B cell (primary cell): ENCODE measurements at regions not wholly inside any gene's neighbourhood (a gene's known extent, or its start where the extent isn't known, plus 50 kb on each side); places are given as distances from the start of the nearest gene placed in this dataset.

Source experiments
- ATAC-seq: fragments of 200-7000 bp; cut with Tn5 transposase; one replicate; pipeline ENCODE4 v1.10.0; 2021; ENCODE audit warnings: low read depth, mild to moderate bottlenecking, moderate number of reproducible peaks, moderate library complexity
- CTCF ChIA-PET: fragments of 350-600 bp; sonication (Branson Sonifier 250); formaldehyde crosslinking; loops from one replicate; lab custom pipeline; 2021; ENCODE audit warnings: antibody characterized with exemption, inconsistent platforms; lab: Charles Lee
- POLR2A ChIA-PET: fragments of 350-600 bp; sonication (Branson Sonifier 250); formaldehyde crosslinking; loops from one replicate; lab custom pipeline; 2021; ENCODE audit warnings: antibody characterized with exemption; lab: Charles Lee
- DNase-seq: peaks from one replicate; pipeline ENCODE4 v3.0.0; 2013
- H2AFZ ChIP-seq: 2 replicates; pipeline ENCODE4 v1.6.1; 2012; ENCODE audit warnings: mild to moderate bottlenecking, low read depth, low read length; ENCODE audit not compliant: insufficient read depth, poor library complexity, severe bottlenecking
- H3K27ac ChIP-seq, 2 donors: 1 replicate in 1 of 2; 2 replicates in 1 of 2; pipeline ENCODE4 v1.5.1; 2012 to 2013; ENCODE audit warnings: low read length in 2 of 2, mild to moderate bottlenecking in 2 of 2, moderate library complexity in 1 of 2
- H3K27me3 ChIP-seq, 4 experiments: fragments of 200-600 bp in 1 of 4; sonication (generic) in 1 of 4; replicated peaks in 1 of 4; 1 replicate in 2 of 4; 2 replicates in 2 of 4; pipeline versions ENCODE4 v1.6.1 to v1.7.0; 2013 to 2016; ENCODE audit warnings: low read length in 3 of 4, mild to moderate bottlenecking in 2 of 4, mixed read lengths in 1 of 4, moderate library complexity in 1 of 4; ENCODE audit not compliant: insufficient read depth in 4 of 4, control insufficient read depth in 3 of 4; ENCODE audit errors: control extremely low read depth in 1 of 4
- H3K36me3 ChIP-seq, 2 experiments: replicated peaks in 1 of 2; 1 replicate in 1 of 2; 2 replicates in 1 of 2; pipeline versions ENCODE4 v1.6.1 to v1.7.1; 2013; ENCODE audit warnings: low read length in 1 of 2; ENCODE audit not compliant: insufficient read depth in 2 of 2, control insufficient read depth in 1 of 2; ENCODE audit errors: control extremely low read depth in 1 of 2, extremely low read depth in 1 of 2
- H3K4me1 ChIP-seq, 2 donors: fragments of 200-600 bp in 1 of 2; sonication (generic) in 1 of 2; 1 replicate in 1 of 2; 2 replicates in 1 of 2; pipeline versions ENCODE4 v1.5.1 to v1.6.1; 2013 to 2017; ENCODE audit warnings: low read length in 2 of 2; ENCODE audit not compliant: control insufficient read depth in 2 of 2, insufficient read depth in 2 of 2
- H3K4me2 ChIP-seq: replicated peaks from 2 replicates; pipeline ENCODE3; 2012; ENCODE audit warnings: mild to moderate bottlenecking, low read depth, low read length; ENCODE audit not compliant: poor library complexity, severe bottlenecking
- H3K4me3 ChIP-seq, 5 experiments: fragments of 200-600 bp in 1 of 5; sonication (generic) in 1 of 5; 1 replicate in 3 of 5; 2 replicates in 2 of 5; pipeline versions ENCODE4 v1.5.1 to v1.7.0; 2011 to 2016; ENCODE audit warnings: low read length in 4 of 5, mild to moderate bottlenecking in 4 of 5, low read depth in 2 of 5, control low read depth in 1 of 5, moderate library complexity in 1 of 5; ENCODE audit not compliant: insufficient read depth in 1 of 5; ENCODE audit errors: control extremely low read depth in 1 of 5, extremely low read depth in 1 of 5
- H3K79me2 ChIP-seq: fragments of 200-600 bp; sonication (generic); one replicate; pipeline ENCODE4 v1.6.0; 2016; ENCODE audit warnings: low read length; ENCODE audit not compliant: control insufficient read depth, insufficient read depth
- H3K9ac ChIP-seq: fragments of 200-600 bp; sonication (generic); 2 replicates; pipeline ENCODE4 v1.6.1; 2017; ENCODE audit warnings: mild to moderate bottlenecking, low read length, moderate library complexity
- H3K9me3 ChIP-seq, 3 donors: one replicate each; pipeline versions ENCODE4 v1.6.1 to v1.7.1; 2013; ENCODE audit warnings: low read length in 2 of 3; ENCODE audit not compliant: control insufficient read depth in 2 of 3, insufficient read depth in 1 of 3; ENCODE audit errors: control extremely low read depth in 1 of 3
- H4K20me1 ChIP-seq: 2 replicates; pipeline ENCODE4 v1.6.0; 2012; ENCODE audit warnings: mild to moderate bottlenecking, low read length; ENCODE audit not compliant: insufficient read depth, control insufficient read depth, poor library complexity, severe bottlenecking
- H3K27ac Mint-ChIP-seq: one replicate; pipeline ENCODE4 v1.8.0; 2021; ENCODE audit warnings: mixed read lengths
- H3K27me3 Mint-ChIP-seq: one replicate; pipeline ENCODE4 v1.8.0; 2021; ENCODE audit warnings: mixed read lengths
- H3K4me1 Mint-ChIP-seq: one replicate; pipeline ENCODE4 v1.8.0; 2021; ENCODE audit warnings: mixed read lengths
- H3K4me3 Mint-ChIP-seq: one replicate; pipeline ENCODE4 v1.8.0; 2021; ENCODE audit warnings: mixed read lengths
- H3K9me3 Mint-ChIP-seq: one replicate; pipeline ENCODE4 v1.8.0; 2022; ENCODE audit warnings: mixed read lengths; ENCODE audit not compliant: insufficient read depth
- EZH2 ChIP-seq: IDR thresholded peaks from 2 replicates; pipeline ENCODE4 v1.6.1; 2012; ENCODE audit warnings: borderline replicate concordance, low read depth, mild to moderate bottlenecking, moderate library complexity, low read length; ENCODE audit not compliant: insufficient read depth, poor library complexity, severe bottlenecking
- WGBS: methylation state at CpG from one replicate; pipeline ENCODE4 v1.1.5; 2013; ENCODE audit warnings: missing lambda C conversion rate; ENCODE audit not compliant: insufficient coverage; 5-methylcytosine and 5-hydroxymethylcytosine counted together
- intact Hi-C: fragments of 100-400 bp; cut with micrococcal nuclease; formaldehyde crosslinking; loops from one replicate; pipeline ENCODE4 v1.10.0; 2022
- TF ChIP-seq, protein P1 (sequence below): fragments of 200-600 bp; IDR thresholded peaks from one replicate; pipeline ENCODE4 v1.8.0; 2022; ENCODE audit warnings: antibody characterized with exemption, mild to moderate bottlenecking

DNA sequence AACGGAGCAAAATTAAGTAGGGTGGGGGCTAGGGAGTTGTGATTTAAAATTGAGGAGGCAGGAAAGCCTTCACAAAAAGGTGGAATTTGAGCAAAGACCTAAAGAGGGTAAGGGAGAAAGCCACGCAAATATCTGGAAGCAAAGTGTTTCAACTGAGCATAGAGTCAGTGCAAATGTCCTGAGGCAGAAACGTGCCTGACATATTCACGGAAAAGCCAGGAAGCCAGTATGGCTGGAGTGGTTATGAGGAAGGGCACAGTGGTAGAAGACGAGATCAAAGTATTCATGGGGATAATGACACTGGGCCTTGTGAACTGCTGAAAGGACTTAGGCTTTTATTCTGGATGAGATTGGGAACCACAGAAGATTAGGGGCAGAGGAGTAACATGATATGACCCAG lies 268.4 kb downstream of the MAN2A1 start:
- H3K4me3 Mint-ChIP-seq = no peak overlapping the region
- Histone ChIP-seq H3K27me3 (no peaks in the 10 kb centered on the region), H3K27ac (no peak overlapping the region), H4K20me1 (no peaks in the 10 kb centered on the region), H2AFZ (no peak overlapping the region), H3K9ac (no peak overlapping the region), H3K4me2 (no peak overlapping the region), H3K4me1 (no peaks in the 10 kb centered on the region), H3K4me3 (no peak overlapping the region), H3K9me3 (no peaks in the 10 kb centered on the region), H3K36me3 (no peaks in the 10 kb centered on the region), H3K79me2 (no peaks in the 10 kb centered on the region)
- TF ChIP-seq, protein P1, sequence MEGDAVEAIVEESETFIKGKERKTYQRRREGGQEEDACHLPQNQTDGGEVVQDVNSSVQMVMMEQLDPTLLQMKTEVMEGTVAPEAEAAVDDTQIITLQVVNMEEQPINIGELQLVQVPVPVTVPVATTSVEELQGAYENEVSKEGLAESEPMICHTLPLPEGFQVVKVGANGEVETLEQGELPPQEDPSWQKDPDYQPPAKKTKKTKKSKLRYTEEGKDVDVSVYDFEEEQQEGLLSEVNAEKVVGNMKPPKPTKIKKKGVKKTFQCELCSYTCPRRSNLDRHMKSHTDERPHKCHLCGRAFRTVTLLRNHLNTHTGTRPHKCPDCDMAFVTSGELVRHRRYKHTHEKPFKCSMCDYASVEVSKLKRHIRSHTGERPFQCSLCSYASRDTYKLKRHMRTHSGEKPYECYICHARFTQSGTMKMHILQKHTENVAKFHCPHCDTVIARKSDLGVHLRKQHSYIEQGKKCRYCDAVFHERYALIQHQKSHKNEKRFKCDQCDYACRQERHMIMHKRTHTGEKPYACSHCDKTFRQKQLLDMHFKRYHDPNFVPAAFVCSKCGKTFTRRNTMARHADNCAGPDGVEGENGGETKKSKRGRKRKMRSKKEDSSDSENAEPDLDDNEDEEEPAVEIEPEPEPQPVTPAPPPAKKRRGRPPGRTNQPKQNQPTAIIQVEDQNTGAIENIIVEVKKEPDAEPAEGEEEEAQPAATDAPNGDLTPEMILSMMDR = no peak
- TF ChIP-seq EZH2 = no peak
- DNase-seq (no peak), ATAC-seq (no peak)
- H3K4me1 Mint-ChIP-seq = no peaks in the 10 kb centered on the region
- intact Hi-C loops = no loop called here
- no peak overlapping the region for H3K27ac Mint-ChIP-seq
- no peaks in the 10 kb centered on the region for H3K27me3 Mint-ChIP-seq
- 89% methylated on average over 5 of the region's 5 CpGs for WGBS
- H3K9me3 Mint-ChIP-seq = no peaks in the 10 kb centered on the region
- ChIA-PET POLR2A (no interaction called here), CTCF (no interaction called here)

DNA sequence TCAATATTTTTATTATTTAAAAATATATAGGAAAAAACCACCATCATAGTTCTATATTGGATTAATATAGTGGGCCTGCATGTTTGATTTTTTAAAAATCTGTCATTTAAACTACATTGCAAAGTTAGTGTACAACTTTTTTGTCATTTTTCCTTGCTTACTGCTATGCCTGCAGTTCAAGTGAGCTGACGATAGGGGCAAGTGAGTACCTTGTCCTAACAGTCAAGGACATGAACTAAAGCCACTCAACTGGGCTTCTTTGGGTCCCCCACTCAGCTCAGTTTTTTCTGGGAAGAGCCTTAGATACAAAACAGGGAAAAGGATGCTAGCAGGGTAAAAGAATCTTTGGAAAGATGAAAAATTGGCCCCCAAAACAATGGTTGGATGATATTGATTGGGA lies 269.9 kb downstream of the MAN2A1 start:
- DNase-seq (no peak), ATAC-seq (no peak)
- Histone ChIP-seq H2AFZ (no peak overlapping the region), H3K27ac (no peak overlapping the region), H3K4me3 (no peak overlapping the region), H4K20me1 (no peaks in the 10 kb centered on the region), H3K79me2 (no peaks in the 10 kb centered on the region), H3K27me3 (no peaks in the 10 kb centered on the region), H3K4me1 (no peaks in the 10 kb centered on the region), H3K4me2 (no peak overlapping the region), H3K9me3 (no peaks in the 10 kb centered on the region), H3K9ac (no peak overlapping the region), H3K36me3 (no peaks in the 10 kb centered on the region)
- no peak for TF ChIP-seq EZH2
- no CpG with 5 or more reads among the region's 1 CpG for WGBS
- H3K9me3 Mint-ChIP-seq = no peaks in the 10 kb centered on the region
- ChIA-PET CTCF (no interaction called here), POLR2A (no interaction called here)
- H3K4me3 Mint-ChIP-seq = no peak overlapping the region
- H3K27me3 Mint-ChIP-seq = no peaks in the 10 kb centered on the region
- intact Hi-C loops = no loop called here
- no peak overlapping the region for H3K27ac Mint-ChIP-seq
- no peaks in the 10 kb centered on the region for H3K4me1 Mint-ChIP-seq
